LNCAP (cell line): ENCODE measurements at regions not wholly inside any gene's neighbourhood (a gene's known extent, or its start where the extent isn't known, plus 50 kb on each side); places are given as distances from the start of the nearest gene placed in this dataset.

ENCODE experiments used
- TF ChIP-seq, protein P1 (sequence below): fragments of 450-650 bp; IDR thresholded peaks from 2 replicates; pipeline ENCODE4 v1.5.1; 2017; ENCODE audit warnings: mild to moderate bottlenecking

DNA sequence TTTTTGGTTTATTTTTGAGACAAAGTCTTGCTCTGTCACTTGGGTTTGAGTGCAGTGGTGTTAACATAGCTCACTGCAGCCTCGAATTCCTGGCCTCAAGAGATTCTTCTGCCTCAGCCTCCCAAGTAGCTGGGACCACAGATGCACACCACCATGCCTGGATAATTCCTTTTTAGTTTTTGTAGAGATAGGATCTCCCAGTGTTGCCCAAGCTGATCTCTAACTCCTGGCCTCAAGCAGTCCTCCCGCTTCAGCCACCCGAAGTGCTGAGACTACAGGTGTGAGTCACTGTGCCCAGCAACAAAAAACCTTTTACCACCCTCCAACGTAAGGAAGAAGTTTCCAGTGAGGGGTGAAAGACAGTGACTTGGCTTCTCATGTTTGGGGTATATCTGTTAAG is 81.1 kb upstream of the TSHZ3 start:
- TF ChIP-seq, protein P1, sequence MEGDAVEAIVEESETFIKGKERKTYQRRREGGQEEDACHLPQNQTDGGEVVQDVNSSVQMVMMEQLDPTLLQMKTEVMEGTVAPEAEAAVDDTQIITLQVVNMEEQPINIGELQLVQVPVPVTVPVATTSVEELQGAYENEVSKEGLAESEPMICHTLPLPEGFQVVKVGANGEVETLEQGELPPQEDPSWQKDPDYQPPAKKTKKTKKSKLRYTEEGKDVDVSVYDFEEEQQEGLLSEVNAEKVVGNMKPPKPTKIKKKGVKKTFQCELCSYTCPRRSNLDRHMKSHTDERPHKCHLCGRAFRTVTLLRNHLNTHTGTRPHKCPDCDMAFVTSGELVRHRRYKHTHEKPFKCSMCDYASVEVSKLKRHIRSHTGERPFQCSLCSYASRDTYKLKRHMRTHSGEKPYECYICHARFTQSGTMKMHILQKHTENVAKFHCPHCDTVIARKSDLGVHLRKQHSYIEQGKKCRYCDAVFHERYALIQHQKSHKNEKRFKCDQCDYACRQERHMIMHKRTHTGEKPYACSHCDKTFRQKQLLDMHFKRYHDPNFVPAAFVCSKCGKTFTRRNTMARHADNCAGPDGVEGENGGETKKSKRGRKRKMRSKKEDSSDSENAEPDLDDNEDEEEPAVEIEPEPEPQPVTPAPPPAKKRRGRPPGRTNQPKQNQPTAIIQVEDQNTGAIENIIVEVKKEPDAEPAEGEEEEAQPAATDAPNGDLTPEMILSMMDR: no peak

- TF ChIP-seq, protein P1: no peak
Observed at GRCh38 chr19:31432201-31432810, 83.1 kb upstream of the TSHZ3 start.

DNA sequence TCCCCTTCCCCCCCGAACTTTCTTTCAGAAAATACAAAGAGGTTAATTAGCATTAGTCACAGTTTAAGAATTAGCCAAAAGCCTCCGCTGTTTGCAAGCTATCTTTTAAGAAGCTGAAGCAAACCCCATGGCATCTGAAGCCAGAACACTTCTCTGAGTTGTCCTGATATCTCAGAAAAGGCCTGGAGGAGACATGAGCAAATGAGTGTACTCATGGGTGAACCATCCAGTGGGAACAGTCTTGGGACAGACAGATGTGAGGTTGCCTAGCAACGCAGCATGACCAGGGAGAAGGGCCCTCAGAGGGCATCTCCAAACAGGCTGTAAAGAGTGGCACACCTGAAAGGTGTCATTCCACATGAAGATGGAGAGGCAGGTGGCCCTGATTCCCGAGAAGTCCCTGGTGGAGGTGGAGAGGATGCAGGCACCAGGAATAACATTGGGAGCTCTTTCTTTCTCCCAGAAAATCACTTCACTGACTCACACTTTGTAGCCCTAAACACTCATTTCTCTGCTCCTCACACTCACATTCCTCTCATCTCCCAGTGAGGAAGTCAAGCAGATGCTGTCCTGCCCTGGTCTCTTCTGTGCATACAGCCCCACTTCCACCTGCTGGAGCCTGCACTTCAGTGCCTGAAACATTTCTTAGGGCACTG is 87.0 kb upstream of the TSHZ3 start:
- TF ChIP-seq, protein P1: no peak

DNA sequence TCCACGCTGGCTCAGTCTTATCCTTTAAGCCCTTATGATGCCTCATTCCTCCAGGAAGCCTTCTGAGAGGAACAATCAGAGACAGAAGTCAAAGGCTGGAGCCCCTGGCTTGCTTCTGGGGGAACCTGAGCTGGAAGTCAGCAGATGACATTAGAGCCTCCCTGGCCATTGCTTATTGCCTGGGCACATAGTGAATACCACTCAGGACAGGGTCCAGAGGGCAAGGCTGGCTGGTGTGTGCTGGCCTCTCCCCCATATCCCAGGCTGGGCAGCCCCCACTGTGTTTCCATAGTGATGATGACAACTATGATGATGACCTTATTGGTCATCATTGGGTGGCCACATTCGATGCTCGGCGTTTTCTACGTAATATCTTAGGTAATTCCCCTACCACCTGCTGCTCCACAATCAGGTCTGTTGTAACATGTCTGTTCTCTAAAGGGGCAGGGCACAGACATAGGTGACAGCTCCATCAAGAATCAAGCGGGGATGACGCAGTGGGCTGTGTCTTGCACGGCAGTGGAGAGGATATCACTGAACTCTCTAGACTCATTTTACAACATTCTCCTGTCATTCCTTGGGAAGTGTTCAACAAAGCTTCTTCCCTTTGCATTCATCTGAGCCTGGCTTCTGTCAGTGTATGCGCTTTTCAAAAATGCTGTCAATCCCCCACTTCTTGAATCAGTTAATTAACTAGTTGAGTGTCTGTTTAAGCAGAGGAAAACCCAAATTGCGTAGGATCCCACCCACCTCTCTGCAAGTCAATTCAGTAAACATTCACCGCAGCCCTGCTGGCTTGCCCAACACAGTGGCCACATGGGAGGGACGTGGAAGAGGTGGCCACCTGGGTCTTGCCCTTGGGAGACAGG is 89.4 kb upstream of the TSHZ3 start:
- TF ChIP-seq, protein P1: no peak

DNA sequence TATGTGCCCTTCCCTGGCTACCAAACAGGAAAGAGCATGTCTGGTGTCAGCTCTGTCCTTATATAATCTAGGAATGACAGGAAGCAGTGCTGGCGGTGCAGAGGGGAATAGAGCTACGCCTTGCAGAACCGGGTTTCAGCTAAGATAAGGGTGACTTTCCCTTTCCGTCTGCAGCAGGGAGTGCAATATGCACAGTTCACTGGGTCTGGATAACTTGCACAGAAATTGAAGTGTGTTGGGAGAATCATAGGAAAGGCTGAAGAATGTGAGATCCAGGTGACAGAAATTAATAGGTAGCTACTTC is 90.0 kb upstream of the TSHZ3 start:
- TF ChIP-seq, protein P1: no peak

GRCh38 chr19:31444931-31445330 is 95.7 kb upstream of the TSHZ3 start:
- TF ChIP-seq, protein P1: no peak

GRCh38 chr19:31445406-31445805 is 96.2 kb upstream of the TSHZ3 start:
- TF ChIP-seq, protein P1: no peak
